Ovary (tissue), 3 donors: ENCODE measurements at regions not wholly inside any gene's neighbourhood (a gene's known extent, or its start where the extent isn't known, plus 50 kb on each side); places are given as distances from the start of the nearest gene placed in this dataset.

Source experiments
- CTCF ChIP-seq, 3 donors: fragments of 450-650 bp in 2 of 3; fragments of 200-600 bp in 1 of 3; IDR thresholded peaks; one replicate each; pipeline versions ENCODE4 v1.5.1 to v1.8.0; 2016 to 2022; ENCODE audit warnings: antibody characterized with exemption in 3 of 3, mild to moderate bottlenecking in 1 of 3
- POLR2A ChIP-seq: fragments of 450-650 bp; IDR thresholded peaks from one replicate; pipeline ENCODE4 v1.6.1; 2017; ENCODE audit warnings: antibody characterized with exemption, mild to moderate bottlenecking, moderate library complexity
- donor health status: DM: no; HTN: no; CAD: no.

GRCh38 chr6:147637620-147638195 is 129.2 kb downstream of the SAMD5 start:
- no peak for TF ChIP-seq CTCF (IDR thresholded peaks at IDR 0.05)
- no peak for TF ChIP-seq POLR2A
